Gastrocnemius medialis (tissue), 4 donors: ENCODE measurements at regions not wholly inside any gene's neighbourhood (a gene's known extent, or its start where the extent isn't known, plus 50 kb on each side); places are given as distances from the start of the nearest gene placed in this dataset.
"Not testable (repeated sequence)": the region's sequence is repeated elsewhere in the genome, so short reads cannot be mapped to it uniquely, and the experiment has no call there.

ENCODE experiments used
- ATAC-seq, 2 donors: fragments of 150-250 bp; one replicate each; pipeline ENCODE4 v1.9.1; 2016
- DNase-seq, 2 donors: peaks; one replicate each; pipeline ENCODE4 v3.0.0-alpha.2; 2019
- H3K27ac ChIP-seq, 4 donors: fragments of 200-600 bp; sonication (generic); 1 replicate in 1 of 4; 2 replicates in 3 of 4; pipeline ENCODE4 v1.5.1; 2016 to 2018; ENCODE audit warnings: mild to moderate bottlenecking in 2 of 4, moderate library complexity in 1 of 4
- H3K27me3 ChIP-seq, 3 donors: fragments of 200-600 bp; sonication (generic) in 2 of 3; 1 replicate in 1 of 3; 2 replicates in 2 of 3; pipeline versions ENCODE4 v1.5.1 to v1.6.0; 2016 to 2019; ENCODE audit warnings: mild to moderate bottlenecking in 1 of 3, moderate library complexity in 1 of 3
- H3K36me3 ChIP-seq, 2 donors: fragments of 200-600 bp; sonication (generic) in 1 of 2; one replicate each; pipeline ENCODE4 v1.5.1; 2017 to 2018
- H3K4me1 ChIP-seq, 2 donors: fragments of 200-600 bp; sonication (generic) in 1 of 2; one replicate each; pipeline ENCODE4 v1.5.1; 2016 to 2017; ENCODE audit warnings: mild to moderate bottlenecking in 2 of 2
- H3K4me3 ChIP-seq, 4 donors: fragments of 200-600 bp; sonication (generic) in 3 of 4; 1 replicate in 1 of 4; 2 replicates in 3 of 4; pipeline ENCODE4 v1.5.1; 2016 to 2019; ENCODE audit warnings: mild to moderate bottlenecking in 2 of 4
- H3K9me3 ChIP-seq, 3 donors: fragments of 200-600 bp; sonication (generic) in 2 of 3; 1 replicate in 1 of 3; 2 replicates in 2 of 3; pipeline ENCODE4 v1.5.1; 2016 to 2019
- CTCF ChIP-seq, 5 experiments: fragments of 450-650 bp in 3 of 5; fragments of 200-600 bp in 2 of 5; sonication (generic) in 2 of 5; IDR thresholded peaks in 4 of 5; conservative IDR thresholded peaks in 1 of 5; 1 replicate in 4 of 5; 2 replicates in 1 of 5; pipeline ENCODE4 v1.5.1; 2016 to 2019; ENCODE audit warnings: antibody characterized with exemption in 5 of 5, mild to moderate bottlenecking in 3 of 5, moderate library complexity in 3 of 5
- POLR2A ChIP-seq, 2 donors: fragments of 450-650 bp; IDR thresholded peaks; one replicate each; pipeline ENCODE4 v1.6.1; 2017; ENCODE audit warnings: antibody characterized with exemption in 2 of 2, mild to moderate bottlenecking in 2 of 2, moderate library complexity in 2 of 2
- in situ Hi-C, 4 donors: fragments of 200-750 bp; cut with MboI; loops; one replicate each; pipeline versions ENCODE4 v1.15.0 to v1.8.0; 2017; ENCODE audit warnings: low sequenced_read_pairs in 4 of 4
- intact Hi-C: fragments of 100-400 bp; cut with DNase I; formaldehyde crosslinking; loops from one replicate; pipeline ENCODE4 v1.15.1; 2023; ENCODE audit warnings: low total_unique reads

- Histone ChIP-seq H3K9me3 (no peaks in the 10 kb centered on the region), H3K27me3 (no peaks in the 10 kb centered on the region), H3K36me3 (no peaks in the 10 kb centered on the region), H3K4me3 (no peak overlapping the region), H3K27ac (no peak overlapping the region), H3K4me1 (no peaks in the 10 kb centered on the region)
- no peak for TF ChIP-seq POLR2A (IDR thresholded peaks at IDR 0.05)
- no peak for TF ChIP-seq CTCF (IDR thresholded peaks at IDR 0.05 in 4 of 5, conservative IDR thresholded peaks at IDR 0.05 in 1 of 5)
- in situ Hi-C loops: no loop called here
- no peak for ATAC-seq
- intact Hi-C loops: no loop called here
- DNase-seq: no peak
Measured at GRCh38 chr13:82196087-82196486, 1686.2 kb downstream of the SLITRK1 start.

- Histone ChIP-seq H3K4me1 (no peaks in the 10 kb centered on the region), H3K4me3 (no peak overlapping the region), H3K36me3 (no peaks in the 10 kb centered on the region), H3K9me3 (peaks cover 0 to 4% (median 0%) of the 10 kb centered on the region in 3 donors), H3K27ac (no peak overlapping the region), H3K27me3 (no peaks in the 10 kb centered on the region)
- in situ Hi-C loops: no loop called here
- intact Hi-C loops: no loop called here
- ATAC-seq (no peak), DNase-seq (no peak)
- no peak for TF ChIP-seq CTCF (IDR thresholded peaks at IDR 0.05 in 4 of 5, conservative IDR thresholded peaks at IDR 0.05 in 1 of 5)
- TF ChIP-seq POLR2A (IDR thresholded peaks at IDR 0.05): no peak
Measured at GRCh38 chr13:82187227-82187626, 1695.0 kb downstream of the SLITRK1 start.

- no peaks in the 10 kb centered on the region for H3K27me3 ChIP-seq
- H3K36me3 ChIP-seq: no peaks in the 10 kb centered on the region
- no peaks in the 10 kb centered on the region for H3K4me1 ChIP-seq
- no peak overlapping the region for H3K4me3 ChIP-seq
- TF ChIP-seq CTCF (IDR thresholded peaks at IDR 0.05 in 4 of 5, conservative IDR thresholded peaks at IDR 0.05 in 1 of 5) (no peak), POLR2A (IDR thresholded peaks at IDR 0.05) (no peak)
- in situ Hi-C loops: no loop called here
- no peaks in the 10 kb centered on the region for H3K9me3 ChIP-seq
- no peak for DNase-seq
- no peak for ATAC-seq
- no peak overlapping the region for H3K27ac ChIP-seq
- intact Hi-C loops: no loop called here
Measured at GRCh38 chr13:82176751-82177150, 1705.5 kb downstream of the SLITRK1 start.

- TF ChIP-seq POLR2A (IDR thresholded peaks at IDR 0.05) (no peak), CTCF (IDR thresholded peaks at IDR 0.05 in 4 of 5, conservative IDR thresholded peaks at IDR 0.05 in 1 of 5) (no peak)
- intact Hi-C loops: no loop called here
- H3K9me3 ChIP-seq: no peaks in the 10 kb centered on the region
- DNase-seq (no peak), ATAC-seq (no peak)
- no peaks in the 10 kb centered on the region for H3K4me1 ChIP-seq
- H3K27ac ChIP-seq: no peak overlapping the region
- H3K36me3 ChIP-seq: no peaks in the 10 kb centered on the region
- H3K27me3 ChIP-seq: no peaks in the 10 kb centered on the region
- in situ Hi-C loops: no loop called here
- no peak overlapping the region for H3K4me3 ChIP-seq
Measured at GRCh38 chr13:82165396-82166174, 1716.7 kb downstream of the SLITRK1 start.

GRCh38 chr13:82164780-82165395 lies 1717.4 kb downstream of the SLITRK1 start:
- ATAC-seq, in situ Hi-C loops: not testable (repeated sequence)

More at GRCh38 chr13:82164780-82165395, 1717.4 kb downstream of the SLITRK1 start:
- H3K4me3 ChIP-seq, DNase-seq, intact Hi-C loops, H3K9me3 ChIP-seq, H3K4me1 ChIP-seq, H3K36me3 ChIP-seq, H3K27me3 ChIP-seq, H3K27ac ChIP-seq: not testable (repeated sequence)
